ENCODE measurements at regions not wholly inside any gene's neighbourhood (a gene's known extent, or its start where the extent isn't known, plus 50 kb on each side); places are given as distances from the start of the nearest gene placed in this dataset.

GRCh38 chr16:85258166-85258565 is 145.9 kb upstream of the CIBAR2 start:
- no peak for DNase-seq

- DNase-seq = no peak
Observed at GRCh38 chr16:85258629-85259028, 146.4 kb upstream of the CIBAR2 start.

- no peak for DNase-seq
Observed at GRCh38 chr16:85259115-85259831, 147.0 kb upstream of the CIBAR2 start.

GRCh38 chr16:85259832-85260167 is 147.5 kb upstream of the CIBAR2 start:
- DNase-seq = no peak

GRCh38 chr16:85261204-85261603 is 148.9 kb upstream of the CIBAR2 start:
- DNase-seq = no peak

GRCh38 chr16:85261657-85262557 is 149.6 kb upstream of the CIBAR2 start:
- DNase-seq = no peak

- no peak for DNase-seq
Observed at GRCh38 chr16:85262558-85263238, 150.4 kb upstream of the CIBAR2 start.

- DNase-seq = no peak
Observed at GRCh38 chr16:85263239-85263585, 150.9 kb upstream of the CIBAR2 start.

- DNase-seq = no peak
Observed at GRCh38 chr16:85264752-85265151, 152.5 kb upstream of the CIBAR2 start.

GRCh38 chr16:85265161-85265784 is 153.0 kb upstream of the CIBAR2 start:
- DNase-seq = no peak

- DNase-seq = no peak
Observed at GRCh38 chr16:85265810-85266209, 153.5 kb upstream of the CIBAR2 start.

- DNase-seq = no peak
Observed at GRCh38 chr16:85266857-85267256, 154.6 kb upstream of the CIBAR2 start.

- DNase-seq = no peak
Observed at GRCh38 chr16:85267414-85267945, 155.2 kb upstream of the CIBAR2 start.

- DNase-seq = no peak
Observed at GRCh38 chr16:85269165-85269564, 156.9 kb upstream of the CIBAR2 start.

- DNase-seq = peak; percentile 81
Observed at GRCh38 chr16:85270374-85270773, 158.1 kb upstream of the CIBAR2 start.

- no peak for DNase-seq
Observed at GRCh38 chr16:85271198-85271597, 158.9 kb upstream of the CIBAR2 start.

GRCh38 chr16:85273293-85273692 is 161.0 kb upstream of the CIBAR2 start:
- no peak for DNase-seq

GRCh38 chr16:85274501-85274900 is 162.2 kb upstream of the CIBAR2 start:
- no peak for DNase-seq

- no peak for DNase-seq
Observed at GRCh38 chr16:85274924-85275323, 162.7 kb upstream of the CIBAR2 start.

GRCh38 chr16:85275533-85276249 is 163.4 kb upstream of the CIBAR2 start:
- DNase-seq = peak; percentile 61

GRCh38 chr16:85276258-85276657 is 164.0 kb upstream of the CIBAR2 start:
- DNase-seq = no peak

GRCh38 chr16:85276721-85277120 is 164.4 kb upstream of the CIBAR2 start:
- no peak for DNase-seq

Data from fibroblast of skin of scalp (primary cell).